ENCODE measurements at regions not wholly inside any gene's neighbourhood (a gene's known extent, or its start where the extent isn't known, plus 50 kb on each side); places are given as distances from the start of the nearest gene placed in this dataset.

- no peak for TF ChIP-seq POLR2A (IDR thresholded peaks at IDR 0.05)
- TF ChIP-seq CTCF (IDR thresholded peaks at IDR 0.05): no peak
Observed at GRCh38 chr11:116509551-116509950, 263.2 kb downstream of the BUD13 start.
